Activated naive CD4-positive, alpha-beta T cell treated with anti-CD3 and anti-CD28 coated beads, Interleukin-2, amount 50 U/mL, for 72 hours (primary cell): ENCODE measurements at regions not wholly inside any gene's neighbourhood (a gene's known extent, or its start where the extent isn't known, plus 50 kb on each side); places are given as distances from the start of the nearest gene placed in this dataset.
A peak's percentile ranks its signal among the peaks of the same experiment; 100 is the strongest.

Experiments
- ATAC-seq, 2 donors: fragments of 150-1000 bp; cut with Tn5 transposase; 2 replicates each; pipeline ENCODE4 v1.10.0; 2021; ENCODE audit warnings: mild to moderate bottlenecking in 2 of 2, moderate library complexity in 2 of 2
- DNase-seq, 2 donors: peaks; one replicate each; pipeline ENCODE4 v3.0.0; 2021 to 2022; ENCODE audit warnings: low spot score in 2 of 2
- H3K27ac Mint-ChIP-seq, 2 donors: one replicate each; pipeline ENCODE4 v1.8.0; 2022; ENCODE audit warnings: mild to moderate bottlenecking in 2 of 2, mixed read lengths in 2 of 2
- H3K36me3 Mint-ChIP-seq, 2 donors: one replicate each; pipeline ENCODE4 v1.8.0; 2022; ENCODE audit warnings: mixed read lengths in 2 of 2
- H3K9me3 Mint-ChIP-seq, 2 donors: one replicate each; pipeline ENCODE4 v1.8.0; 2022; ENCODE audit warnings: mixed read lengths in 2 of 2

DNA sequence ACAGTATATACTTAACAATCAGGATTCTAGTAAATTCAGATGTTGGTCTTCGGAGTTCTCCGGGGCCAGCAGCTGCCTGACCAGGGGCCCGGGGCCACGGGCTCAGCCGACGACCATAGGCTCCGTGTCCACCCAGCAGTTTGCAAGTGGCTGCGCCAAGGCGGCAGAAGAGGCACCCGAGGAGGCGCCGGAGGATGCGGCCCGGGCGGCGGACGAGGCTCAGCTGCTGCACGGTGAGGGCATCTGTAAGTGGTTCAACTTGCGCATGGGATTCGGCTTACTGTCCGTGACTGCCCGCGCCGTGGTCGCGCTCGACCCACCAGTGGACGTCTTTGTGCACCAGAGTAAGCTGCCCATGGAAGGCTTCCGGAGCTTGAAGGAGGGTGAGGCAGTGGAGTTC is 136.3 kb downstream of the NUP35 start:
- Mint-ChIP-seq H3K9me3 (peaks cover 3 to 4% of the 10 kb centered on the region in 2 donors), H3K36me3 (peaks cover 0 to 5% of the 10 kb centered on the region in 2 donors), H3K27ac (no peak overlapping the region)
- DNase-seq (no peak), ATAC-seq (no peak)

DNA sequence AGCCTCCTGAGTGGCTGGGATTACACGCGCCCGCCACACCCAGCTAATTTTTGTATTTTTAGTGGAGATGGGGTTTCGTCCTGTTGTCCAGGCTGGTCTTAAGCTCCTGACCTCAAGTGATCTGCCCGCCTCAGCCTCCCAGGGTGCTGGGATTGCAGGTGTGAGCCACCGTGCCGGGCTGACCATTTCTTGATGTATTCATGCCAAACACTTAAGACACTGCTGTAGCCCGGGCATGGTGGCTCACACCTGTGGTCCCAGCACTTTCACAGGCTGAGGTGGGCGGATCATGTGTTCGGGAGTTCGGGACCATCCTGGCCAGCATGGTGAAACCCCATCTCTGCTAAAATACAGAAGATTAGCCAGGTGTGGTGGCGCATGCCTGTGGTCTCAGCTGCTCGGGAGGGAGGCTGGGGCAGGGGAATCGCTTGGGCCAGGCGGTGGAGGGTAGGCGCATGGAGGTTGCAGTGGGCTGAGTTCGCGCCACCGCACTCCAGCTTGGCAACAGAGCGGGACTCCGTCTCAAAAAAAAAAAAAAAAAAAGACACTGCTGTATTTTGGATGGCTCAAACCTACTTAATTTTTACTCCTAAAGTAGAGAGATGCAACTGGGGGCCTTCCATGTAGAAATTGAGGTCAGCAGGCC is 140.8 kb downstream of the NUP35 start:
- Mint-ChIP-seq H3K27ac (no peak overlapping the region), H3K9me3 (peaks cover 0 to 4% of the 10 kb centered on the region in 2 donors), H3K36me3 (peaks cover 0 to 5% of the 10 kb centered on the region in 2 donors)
- DNase-seq (no peak), ATAC-seq (no peak)

DNA sequence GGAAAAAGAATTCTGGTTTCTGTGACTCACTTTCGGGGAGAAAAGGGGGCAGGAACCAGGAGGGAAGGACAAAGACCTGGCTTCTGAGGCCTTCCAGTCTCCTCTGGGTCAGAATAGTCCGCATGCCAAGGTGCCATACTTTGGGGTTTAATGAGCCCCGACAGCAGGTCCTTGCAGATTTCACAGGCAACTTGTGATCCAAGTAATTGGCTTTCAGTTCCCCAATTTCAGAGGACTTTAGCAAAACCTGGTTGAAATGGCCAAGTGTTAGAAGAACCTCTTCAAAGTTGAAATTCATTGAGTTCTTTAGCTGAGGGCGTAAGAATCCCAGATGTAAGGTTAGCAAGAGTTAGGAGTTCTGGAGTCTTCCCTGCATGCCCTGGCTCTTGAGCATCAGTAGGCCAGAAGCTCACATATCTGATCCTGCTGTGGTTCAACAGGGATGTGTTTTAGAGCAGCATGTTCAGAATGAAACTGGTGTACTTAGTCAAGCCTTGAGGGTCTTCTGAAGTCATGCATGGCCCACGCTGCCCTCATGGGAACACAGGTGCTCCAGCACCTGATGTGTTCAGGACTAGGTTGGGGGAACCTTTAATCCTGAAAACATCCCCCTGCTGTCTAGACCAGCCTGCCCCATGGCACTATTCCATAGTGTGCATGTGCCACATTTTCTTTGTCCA is 143.0 kb downstream of the NUP35 start:
- no peaks in the 10 kb centered on the region for H3K9me3 Mint-ChIP-seq
- no peaks in the 10 kb centered on the region for H3K36me3 Mint-ChIP-seq
- ATAC-seq: no peak

DNA sequence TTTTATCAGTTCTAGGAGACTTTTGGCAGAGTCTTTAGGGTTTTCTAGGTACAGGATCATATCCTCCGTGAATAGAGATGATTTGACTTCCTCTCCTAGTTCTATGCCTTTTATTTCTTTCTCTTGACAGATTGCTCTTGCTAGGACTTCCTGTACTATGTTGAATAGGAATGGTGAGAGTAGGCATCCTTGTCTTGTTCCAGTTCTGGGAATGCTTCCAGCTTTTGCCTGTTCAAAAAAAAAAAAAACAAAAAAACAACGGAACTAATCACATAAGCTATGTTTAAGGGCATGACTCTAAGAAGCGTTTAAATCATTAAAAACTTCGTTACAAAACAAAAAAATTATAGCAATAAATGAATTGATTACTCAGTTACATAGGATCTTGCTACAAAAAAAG is 145.7 kb downstream of the NUP35 start:
- Mint-ChIP-seq H3K27ac (no peak overlapping the region), H3K9me3 (no peaks in the 10 kb centered on the region), H3K36me3 (no peaks in the 10 kb centered on the region)
- DNase-seq: no peak
- no peak for ATAC-seq

More for the DNA sequence above, 143.0 kb downstream of the NUP35 start:
- DNase-seq: no peak
- H3K27ac Mint-ChIP-seq: no peak overlapping the region

DNA sequence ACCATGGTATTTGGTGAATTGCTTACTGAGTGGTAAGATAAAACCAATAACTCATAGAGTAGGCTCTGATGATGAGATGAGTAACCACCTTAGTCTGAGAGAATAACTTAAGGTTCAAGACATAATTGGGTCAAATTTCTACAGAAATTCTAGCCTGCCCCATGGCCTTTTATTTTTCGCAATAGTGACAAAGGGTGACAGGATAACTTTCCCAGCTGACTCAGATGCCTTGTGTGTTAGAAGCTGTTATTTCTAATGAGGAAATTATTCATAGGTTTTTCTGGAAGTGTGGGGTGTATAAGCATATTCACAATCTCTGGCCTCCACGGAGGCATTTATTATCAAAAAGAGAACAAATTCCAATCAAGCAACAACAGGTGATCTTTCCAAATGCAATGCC is 159.0 kb downstream of the NUP35 start:
- H3K27ac Mint-ChIP-seq: no peak overlapping the region
- no peak for ATAC-seq
- H3K9me3 Mint-ChIP-seq: no peaks in the 10 kb centered on the region
- no peaks in the 10 kb centered on the region for H3K36me3 Mint-ChIP-seq
- DNase-seq: no peak

DNA sequence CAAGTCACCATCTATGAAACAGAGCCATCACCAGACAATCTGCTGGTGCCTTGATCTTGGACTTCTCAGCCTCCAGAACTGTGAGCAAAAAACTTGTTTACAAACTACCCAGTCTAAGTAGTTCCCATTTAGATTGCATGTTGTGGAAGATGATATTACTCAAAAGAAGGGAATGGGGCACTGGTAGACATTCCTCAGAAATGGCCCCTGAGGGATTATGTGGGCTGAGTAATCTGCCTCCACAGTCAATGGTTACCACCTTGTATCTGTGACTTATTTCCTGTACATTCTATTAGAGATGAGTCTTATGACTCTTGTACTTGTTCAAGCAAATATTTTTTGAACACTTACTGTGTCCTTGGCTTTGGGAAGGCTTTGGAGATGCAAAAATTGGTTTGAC is 160.4 kb downstream of the NUP35 start:
- ATAC-seq: no peak
- no peak for DNase-seq
- Mint-ChIP-seq H3K27ac (no peak overlapping the region), H3K36me3 (no peaks in the 10 kb centered on the region), H3K9me3 (no peaks in the 10 kb centered on the region)

DNA sequence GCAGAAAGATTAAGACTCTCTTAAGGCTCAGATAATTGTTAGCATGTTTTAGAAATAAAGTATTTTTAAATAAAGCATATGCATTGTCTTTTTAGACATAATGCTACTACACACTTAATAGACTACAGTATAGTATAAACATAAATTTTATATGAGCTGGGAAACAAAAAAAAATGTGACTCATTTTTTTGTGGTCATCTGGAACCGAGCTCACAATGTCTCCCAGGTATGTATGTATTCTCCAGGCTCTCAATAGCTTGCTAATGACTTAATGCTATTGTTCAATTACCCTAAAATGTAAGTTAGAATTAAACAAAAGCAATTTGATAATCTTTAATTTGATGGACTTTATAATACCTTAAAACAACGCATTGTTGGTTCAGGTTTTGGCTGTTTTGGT is 167.2 kb downstream of the NUP35 start:
- ATAC-seq (no peak), DNase-seq (no peak)
- H3K9me3 Mint-ChIP-seq: peaks cover 5 to 6% of the 10 kb centered on the region in 2 donors
- peaks cover 0 to 6% of the 10 kb centered on the region in 2 donors for H3K36me3 Mint-ChIP-seq
- no peak overlapping the region for H3K27ac Mint-ChIP-seq

DNA sequence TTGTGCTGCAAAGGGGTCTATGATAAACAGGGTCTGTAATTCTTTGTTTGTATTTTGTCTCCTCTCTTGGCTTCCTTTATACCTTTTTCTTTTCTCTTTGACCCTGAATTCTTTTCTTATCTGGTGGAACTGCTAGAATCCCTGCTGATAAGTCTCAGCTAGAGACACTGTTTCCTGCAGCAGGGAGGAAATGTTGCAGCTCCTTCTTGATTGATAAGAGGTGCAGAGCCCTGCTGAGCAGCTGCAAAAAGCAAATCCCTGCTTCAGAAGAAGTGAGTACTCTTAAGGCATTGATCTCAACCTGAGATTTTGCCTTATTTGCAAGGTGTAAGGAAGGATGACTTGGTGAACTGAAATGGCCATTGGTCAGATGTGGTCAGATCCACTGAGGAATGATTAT is 167.8 kb downstream of the NUP35 start:
- ATAC-seq (no peak), DNase-seq (no peak)
- no peak overlapping the region for H3K27ac Mint-ChIP-seq
- H3K36me3 Mint-ChIP-seq: peaks cover 0 to 6% of the 10 kb centered on the region in 2 donors
- peaks cover 5 to 6% of the 10 kb centered on the region in 2 donors for H3K9me3 Mint-ChIP-seq

DNA sequence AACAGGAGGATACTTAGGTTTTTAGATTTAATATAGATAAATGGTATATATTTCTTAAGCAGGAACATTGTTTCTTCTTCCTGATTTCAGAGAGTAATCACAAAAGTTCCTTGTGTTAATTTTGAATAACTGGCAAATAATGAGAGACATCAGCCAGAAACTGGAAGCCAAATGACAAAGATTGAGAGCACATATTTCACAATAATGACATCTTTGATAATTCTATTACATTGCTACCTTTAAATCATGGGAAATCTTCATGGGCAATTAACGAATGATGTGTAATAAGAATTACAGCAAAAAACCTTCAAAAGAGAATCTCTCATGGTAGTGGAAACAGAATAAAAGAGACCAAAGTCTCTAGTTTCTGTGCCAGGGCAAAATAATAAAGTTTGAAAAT is 215.1 kb downstream of the NUP35 start:
- ATAC-seq: no peak
- Mint-ChIP-seq H3K36me3 (peaks cover 0 to 9% of the 10 kb centered on the region in 2 donors), H3K27ac (peak overlapping the region in 1 of 2 donors; percentile 16), H3K9me3 (peaks cover 0 to 3% of the 10 kb centered on the region in 2 donors)
- no peak for DNase-seq

DNA sequence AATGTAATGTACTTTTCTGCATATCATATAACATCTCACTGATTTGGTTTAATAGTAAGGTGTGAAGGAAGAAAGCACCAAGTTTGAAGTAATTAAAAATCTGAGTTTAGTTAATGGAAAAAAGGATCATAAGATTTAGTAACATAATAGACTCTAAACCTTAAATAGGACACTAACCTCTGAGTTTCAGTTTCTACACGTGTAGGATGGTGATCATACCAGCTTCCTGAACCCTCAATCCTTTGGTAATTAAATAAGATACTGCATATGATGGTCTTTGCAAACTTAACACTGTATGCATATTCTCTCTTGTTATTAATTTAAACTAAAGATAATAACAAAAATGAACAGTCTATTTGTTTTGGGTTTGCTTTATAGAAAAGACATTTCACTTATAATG is 216.8 kb downstream of the NUP35 start:
- no peak for ATAC-seq
- Mint-ChIP-seq H3K36me3 (peaks cover 0 to 9% of the 10 kb centered on the region in 2 donors), H3K9me3 (peaks cover 0 to 3% of the 10 kb centered on the region in 2 donors), H3K27ac (no peak overlapping the region)
- DNase-seq: no peak

DNA sequence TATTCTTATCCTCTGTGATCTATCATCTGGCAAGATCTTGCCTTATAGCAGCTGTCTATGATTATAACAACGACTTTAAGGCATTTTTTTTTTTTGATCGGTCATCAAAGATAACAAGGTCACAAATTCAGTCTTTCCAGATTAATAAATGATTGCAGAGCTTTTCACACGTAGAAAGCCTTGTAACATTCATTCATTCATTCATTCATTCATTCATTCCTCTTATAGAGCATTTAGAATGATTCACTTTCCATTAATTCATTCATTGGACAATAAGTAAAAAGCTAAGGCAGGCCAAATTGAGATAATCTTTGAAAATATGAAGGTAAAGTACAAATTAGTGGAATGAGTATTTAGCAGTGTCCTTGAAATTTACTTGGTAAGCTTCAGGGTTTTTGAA is 223.7 kb downstream of the NUP35 start:
- H3K27ac Mint-ChIP-seq: no peak overlapping the region
- no peak for ATAC-seq
- no peaks in the 10 kb centered on the region for H3K36me3 Mint-ChIP-seq
- DNase-seq: no peak
- no peaks in the 10 kb centered on the region for H3K9me3 Mint-ChIP-seq

DNA sequence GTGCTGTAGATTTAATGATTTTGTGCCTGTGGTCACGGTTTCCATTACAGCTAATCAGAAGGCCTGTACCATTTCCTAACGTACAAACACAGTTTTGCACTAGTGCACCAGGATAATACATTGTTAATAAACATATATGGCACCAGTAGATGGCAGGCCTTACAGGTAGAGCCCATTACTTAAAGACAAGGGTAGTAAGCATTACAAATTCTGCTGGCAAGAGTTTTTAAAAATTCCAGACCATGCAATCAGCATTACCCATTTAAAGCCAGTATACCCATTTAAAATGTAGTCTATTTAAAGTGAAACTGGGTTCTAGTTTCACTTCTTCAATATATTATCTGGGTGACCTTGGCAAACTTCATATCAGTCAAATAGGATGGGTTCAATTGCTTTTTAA is 224.2 kb downstream of the NUP35 start:
- Mint-ChIP-seq H3K27ac (no peak overlapping the region), H3K9me3 (no peaks in the 10 kb centered on the region), H3K36me3 (no peaks in the 10 kb centered on the region)
- ATAC-seq (no peak), DNase-seq (no peak)

DNA sequence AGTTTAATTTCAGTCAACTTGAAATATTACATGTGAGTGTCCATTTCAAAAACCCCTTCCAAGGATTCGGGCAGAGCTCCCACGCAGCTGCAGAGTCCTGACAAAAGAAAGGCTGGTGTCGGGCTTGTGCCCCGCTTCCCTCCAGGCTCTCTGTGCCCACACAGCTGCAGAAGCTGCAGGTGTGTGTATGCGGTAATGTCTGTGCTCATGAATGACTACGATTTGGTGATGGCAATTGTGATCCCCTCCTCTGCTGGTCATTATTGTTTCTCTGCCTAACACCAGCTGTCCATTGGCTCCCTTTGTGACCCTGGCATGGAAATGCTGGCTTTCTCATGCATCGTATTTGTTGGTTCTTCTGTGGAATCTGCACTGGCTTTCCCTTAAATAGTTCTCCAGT is 224.8 kb downstream of the NUP35 start:
- no peak for DNase-seq
- ATAC-seq: no peak
- Mint-ChIP-seq H3K36me3 (no peaks in the 10 kb centered on the region), H3K9me3 (no peaks in the 10 kb centered on the region), H3K27ac (no peak overlapping the region)

DNA sequence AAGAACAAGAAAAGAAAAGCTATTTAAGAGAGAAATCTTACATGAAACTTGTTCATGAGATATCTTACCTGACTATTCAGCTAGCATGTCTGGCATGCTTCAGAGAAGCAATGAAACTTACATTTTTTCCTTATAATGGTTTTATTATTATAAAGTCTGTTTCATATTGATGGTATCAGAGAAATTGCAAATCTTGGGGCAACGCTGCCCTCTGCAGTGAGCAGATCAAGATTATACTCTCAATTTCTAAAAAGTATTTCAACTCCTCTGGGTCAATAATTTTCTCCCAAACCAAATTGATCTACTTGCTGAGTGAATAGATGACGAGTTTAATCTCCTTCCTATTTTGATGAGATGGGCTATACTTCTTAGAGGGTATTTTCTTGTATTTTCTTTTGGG is 235.6 kb downstream of the NUP35 start:
- H3K27ac Mint-ChIP-seq: no peak overlapping the region
- no peak for ATAC-seq
- no peak for DNase-seq
- H3K9me3 Mint-ChIP-seq: no peaks in the 10 kb centered on the region
- no peaks in the 10 kb centered on the region for H3K36me3 Mint-ChIP-seq

DNA sequence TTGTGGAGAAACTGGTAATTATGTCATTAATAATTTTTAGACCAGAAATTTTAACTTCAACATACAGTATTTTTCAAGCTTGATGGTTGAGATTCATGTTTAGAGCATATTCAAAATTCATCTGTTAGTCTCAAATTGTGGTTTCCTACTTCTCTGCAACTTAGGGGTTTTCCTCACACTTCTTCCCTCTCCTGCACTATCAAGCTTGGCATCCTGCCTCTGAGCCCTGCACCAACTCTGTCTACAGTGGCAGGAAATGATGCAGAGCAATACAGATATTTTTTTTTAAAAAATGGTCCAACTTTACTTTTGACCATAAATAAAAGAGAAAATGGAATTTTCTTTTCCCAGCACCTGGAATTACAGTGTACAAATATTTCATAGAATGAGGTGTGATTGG is 247.3 kb downstream of the NUP35 start:
- no peaks in the 10 kb centered on the region for H3K36me3 Mint-ChIP-seq
- DNase-seq (no peak), ATAC-seq (no peak)
- no peak overlapping the region for H3K27ac Mint-ChIP-seq
- H3K9me3 Mint-ChIP-seq: peaks cover 0 to 3% of the 10 kb centered on the region in 2 donors

DNA sequence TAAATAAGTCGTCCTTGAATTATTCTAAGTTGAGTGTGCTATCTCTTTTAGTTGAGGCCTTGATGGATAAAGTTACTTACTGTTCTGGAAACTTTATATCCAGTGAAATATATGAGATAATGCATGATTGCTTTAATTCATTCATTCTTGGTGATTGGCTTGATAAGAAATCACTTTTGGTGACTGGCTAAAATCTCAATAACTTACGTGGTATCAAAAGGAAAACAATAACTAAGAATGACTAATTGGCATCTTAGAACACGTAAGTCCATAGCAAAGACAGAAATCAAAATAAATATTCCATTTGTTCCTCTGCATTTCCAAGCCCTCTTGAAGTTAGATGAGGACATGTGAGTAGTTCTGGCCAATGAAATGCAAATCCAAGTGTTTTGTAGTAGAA is 251.6 kb downstream of the NUP35 start:
- DNase-seq (no peak), ATAC-seq (no peak)
- Mint-ChIP-seq H3K27ac (no peak overlapping the region), H3K36me3 (no peaks in the 10 kb centered on the region), H3K9me3 (peaks cover 0 to 4% of the 10 kb centered on the region in 2 donors)

DNA sequence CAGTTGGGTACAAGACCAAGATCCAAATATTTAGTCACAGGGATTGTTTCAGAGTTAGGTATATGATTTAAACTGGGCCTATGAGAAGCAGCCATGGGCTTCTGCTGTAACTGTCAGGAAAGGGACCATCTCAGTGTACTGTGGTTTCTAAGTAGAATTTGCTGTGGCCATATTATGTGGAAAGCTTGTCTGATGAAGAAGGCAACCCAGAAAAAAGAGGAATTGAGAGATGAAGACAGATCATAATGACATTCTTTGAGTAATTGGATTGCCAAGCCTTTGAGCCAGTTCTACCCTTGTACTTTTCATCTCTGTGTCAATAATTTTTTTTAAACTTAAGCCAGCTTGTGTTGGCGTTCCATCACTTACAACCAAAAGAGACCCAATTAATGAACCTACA is 259.6 kb downstream of the NUP35 start:
- peaks cover 11 to 17% of the 10 kb centered on the region in 2 donors for H3K9me3 Mint-ChIP-seq

DNA sequence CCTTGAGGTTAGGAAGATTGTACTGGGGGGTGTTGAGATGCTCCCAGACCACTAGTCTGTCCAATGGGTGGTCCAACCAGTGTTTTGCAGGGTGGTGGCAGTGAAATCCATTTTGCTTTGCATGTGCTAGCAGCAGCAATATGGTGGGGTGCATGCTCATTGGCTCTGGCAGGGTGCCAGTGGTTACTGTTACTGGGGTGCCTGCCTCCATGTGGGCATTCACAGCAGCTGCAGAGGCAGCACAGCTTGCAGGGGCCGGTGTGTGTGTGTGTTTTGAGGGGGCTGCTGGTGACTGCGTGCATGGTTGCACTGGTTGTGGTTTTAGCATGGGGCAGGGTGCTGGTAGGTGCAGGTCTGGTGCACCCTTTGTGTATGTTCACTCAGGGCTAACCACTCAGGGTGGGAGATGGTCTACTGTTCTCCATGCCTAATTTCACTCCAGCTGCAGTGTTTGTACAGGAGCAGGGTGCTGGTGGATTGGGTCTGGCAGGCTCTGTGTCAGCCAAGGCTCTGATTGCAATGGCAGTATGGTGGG is 265.4 kb downstream of the NUP35 start:
- Mint-ChIP-seq H3K36me3 (peaks cover 17 to 30% of the 10 kb centered on the region in 2 donors), H3K27ac (no peak overlapping the region), H3K9me3 (peaks cover 35 to 37% of the 10 kb centered on the region in 2 donors)
- no peak for ATAC-seq
- DNase-seq: no peak

More for the DNA sequence above, 259.6 kb downstream of the NUP35 start:
- ATAC-seq (no peak), DNase-seq (no peak)
- Mint-ChIP-seq H3K27ac (no peak overlapping the region), H3K36me3 (peaks cover 0 to 14% of the 10 kb centered on the region in 2 donors)
